Mucosa of descending colon (tissue), 3 donors: ENCODE measurements at regions not wholly inside any gene's neighbourhood (a gene's known extent, or its start where the extent isn't known, plus 50 kb on each side); places are given as distances from the start of the nearest gene placed in this dataset.

Experiments
- ATAC-seq: fragments of 200-7000 bp; cut with Tn5 transposase; one replicate; pipeline ENCODE4 v1.9.1; 2020; ENCODE audit warnings: mild to moderate bottlenecking, moderate library complexity
- DNase-seq, 3 donors: peaks; one replicate each; pipeline ENCODE4 v3.0.0-alpha.2; 2020
- H3K36me3 ChIP-seq: fragments of 200-600 bp; one replicate; pipeline ENCODE4 v1.8.0; 2021; ENCODE audit warnings: low read depth, mild to moderate bottlenecking
- H3K4me1 ChIP-seq: fragments of 200-600 bp; one replicate; pipeline ENCODE4 v1.8.0; 2021; ENCODE audit warnings: low read depth, mild to moderate bottlenecking
- H3K4me3 ChIP-seq: fragments of 200-600 bp; one replicate; pipeline ENCODE4 v1.8.0; 2021; ENCODE audit warnings: mild to moderate bottlenecking
- H3K9me3 ChIP-seq: fragments of 200-600 bp; one replicate; pipeline ENCODE4 v1.8.0; 2021; ENCODE audit warnings: mild to moderate bottlenecking
- CTCF ChIP-seq: fragments of 200-600 bp; IDR thresholded peaks from one replicate; pipeline ENCODE4 v1.8.0; 2022; ENCODE audit warnings: antibody characterized with exemption, mild to moderate bottlenecking
- intact Hi-C, 2 donors: fragments of 100-400 bp; cut with DNase I in 1 of 2; cut with micrococcal nuclease in 1 of 2; formaldehyde crosslinking; loops; one replicate each; pipeline versions ENCODE4 v1.11.0 to v1.11.1; 2022; cut with DNase I, micrococcal nuclease
- donor health status: DM: no; HTN: no; CAD: no; lungs with moderate emphysema.
- donor health status: DM: no; HTN: no; CAD: no.
- donor health status: DM: no; HTN: yes; CAD: no.

- no peak for ATAC-seq
- intact Hi-C loops: no loop called here
These were observed 916.1 kb upstream of the ANO3 start for GRCh38 chr11:25415793-25416192.

GRCh38 chr11:25423436-25424199, 908.3 kb upstream of the ANO3 start:
- H3K4me3 ChIP-seq: no peak overlapping the region
- ATAC-seq: no peak
- intact Hi-C loops: no loop called here

More at GRCh38 chr11:25415793-25416192, 916.1 kb upstream of the ANO3 start:
- H3K36me3 ChIP-seq: no peaks in the 10 kb centered on the region
- no peaks in the 10 kb centered on the region for H3K4me1 ChIP-seq
- no peak for DNase-seq
- no peak for TF ChIP-seq CTCF
- no peaks in the 10 kb centered on the region for H3K9me3 ChIP-seq
- no peak overlapping the region for H3K4me3 ChIP-seq

GRCh38 chr11:25432376-25432775, 899.6 kb upstream of the ANO3 start:
- Histone ChIP-seq H3K4me3 (no peak overlapping the region), H3K4me1 (no peaks in the 10 kb centered on the region), H3K9me3 (no peaks in the 10 kb centered on the region), H3K36me3 (no peaks in the 10 kb centered on the region)
- TF ChIP-seq CTCF: no peak
- DNase-seq (no peak), ATAC-seq (no peak)
- intact Hi-C loops: no loop called here

More at GRCh38 chr11:25423436-25424199, 908.3 kb upstream of the ANO3 start:
- DNase-seq: no peak
- H3K4me1 ChIP-seq: no peaks in the 10 kb centered on the region
- H3K9me3 ChIP-seq: no peaks in the 10 kb centered on the region
- no peak for TF ChIP-seq CTCF
- H3K36me3 ChIP-seq: no peaks in the 10 kb centered on the region

- intact Hi-C loops: no loop called here
- DNase-seq (no peak), ATAC-seq (no peak)
- TF ChIP-seq CTCF: no peak
- H3K4me3 ChIP-seq: no peak overlapping the region
- H3K9me3 ChIP-seq: no peaks in the 10 kb centered on the region
- H3K36me3 ChIP-seq: no peaks in the 10 kb centered on the region
- no peaks in the 10 kb centered on the region for H3K4me1 ChIP-seq
These were observed 896.7 kb upstream of the ANO3 start for GRCh38 chr11:25435197-25435596.

- intact Hi-C loops: no loop called here
- Histone ChIP-seq H3K4me3 (no peak overlapping the region), H3K36me3 (no peaks in the 10 kb centered on the region), H3K4me1 (no peaks in the 10 kb centered on the region), H3K9me3 (no peaks in the 10 kb centered on the region)
- no peak for TF ChIP-seq CTCF
- no peak for ATAC-seq
- DNase-seq: no peak
These were observed 895.6 kb upstream of the ANO3 start for GRCh38 chr11:25436326-25436725.
